ENCODE measurements at regions not wholly inside any gene's neighbourhood (a gene's known extent, or its start where the extent isn't known, plus 50 kb on each side); places are given as distances from the start of the nearest gene placed in this dataset.

DNA sequence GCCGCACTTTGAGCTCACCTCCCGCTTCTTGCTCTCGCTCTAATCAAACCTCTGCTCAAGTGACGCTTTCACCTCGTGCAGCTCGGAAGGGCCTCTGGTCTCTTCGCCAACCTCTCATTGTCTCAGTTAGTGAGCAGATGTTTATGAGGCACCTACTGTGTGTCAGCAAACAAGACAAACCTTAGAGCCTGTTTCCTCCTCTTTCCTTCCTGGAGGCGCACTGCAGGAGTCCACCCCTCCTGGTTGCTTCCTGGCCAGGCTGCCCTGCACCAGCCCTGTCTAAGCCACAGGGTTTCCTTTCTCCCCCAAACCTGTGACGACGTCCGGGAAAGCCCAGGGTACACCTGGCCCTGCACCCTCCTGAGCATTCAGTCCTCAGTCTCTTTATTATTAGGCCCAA lies 84.2 kb downstream of the PHETA1 start:
- ChIA-PET CTCF (interaction anchor here (1.7 kb wide), 1 partner anchor 389 kb away, joined by 4 read pairs; no protein-coding TSS in a partner anchor), POLR2A (no interaction called here)
- peaks cover 0 to 19% (median 5%) of the 10 kb centered on the region in 3 donors for H3K9me3 ChIP-seq (ENCODE audit: control extremely low read depth in 1 of 3, control insufficient read depth in 2 of 3, insufficient read depth in 1 of 3, low read length in 2 of 3)
- no peaks in the 10 kb centered on the region for H3K4me1 ChIP-seq (ENCODE audit: control insufficient read depth in 2 of 2, insufficient read depth in 2 of 2, low read length in 2 of 2)
- no peak for TF ChIP-seq EZH2 (IDR thresholded peaks at IDR 0.05; ENCODE audit: borderline replicate concordance, insufficient read depth, low read depth, low read length, poor library complexity, severe bottlenecking)
- TF ChIP-seq CTCF (IDR thresholded peaks at IDR 0.05), result no peak
- H3K27me3 ChIP-seq (replicated peaks in 1 of 4; ENCODE audit: control extremely low read depth in 1 of 4, control insufficient read depth in 3 of 4, insufficient read depth in 4 of 4, low read length in 3 of 4), result peaks cover 0 to 9% (median 0%) of the 10 kb centered on the region in 4 experiments
- H3K4me2 ChIP-seq (replicated peaks; ENCODE audit: low read depth, low read length, poor library complexity, severe bottlenecking), result no peak overlapping the region
- DNase-seq, result no peak
- no peak for ATAC-seq (ENCODE audit: low read depth)
- H3K36me3 ChIP-seq (replicated peaks in 1 of 2; ENCODE audit: control extremely low read depth in 1 of 2, control insufficient read depth in 1 of 2, extremely low read depth in 1 of 2, insufficient read depth in 2 of 2, low read length in 1 of 2), result no peaks in the 10 kb centered on the region
- no peaks in the 10 kb centered on the region for H3K79me2 ChIP-seq (ENCODE audit: control insufficient read depth, insufficient read depth, low read length)
- no peak overlapping the region for H2AFZ ChIP-seq (ENCODE audit: insufficient read depth, low read depth, low read length, poor library complexity, severe bottlenecking)
- Mint-ChIP-seq H3K27ac (no peak overlapping the region), H3K27me3 (peaks cover 12% of the 10 kb centered on the region), H3K4me1 (no peaks in the 10 kb centered on the region), H3K9me3 (ENCODE audit: insufficient read depth) (peaks cover 7% of the 10 kb centered on the region), H3K4me3 (no peak overlapping the region)
- WGBS (ENCODE audit: insufficient coverage), result 67% methylated on average over 9 of the region's 11 CpGs
- no peak overlapping the region for H3K9ac ChIP-seq (ENCODE audit: low read length)
- H3K4me3 ChIP-seq (ENCODE audit: control extremely low read depth in 1 of 5, extremely low read depth in 1 of 5, insufficient read depth in 1 of 5, low read depth in 2 of 5, low read length in 4 of 5), result no peak overlapping the region
- no peaks in the 10 kb centered on the region for H4K20me1 ChIP-seq (ENCODE audit: control insufficient read depth, insufficient read depth, low read length, poor library complexity, severe bottlenecking)
- intact Hi-C loops (cut with micrococcal nuclease), result no loop called here
- H3K27ac ChIP-seq (ENCODE audit: low read length in 2 of 2), result no peak overlapping the region

- no peaks in the 10 kb centered on the region for H3K79me2 ChIP-seq (ENCODE audit: control insufficient read depth, insufficient read depth, low read length)
- 91% methylated on average over 4 of the region's 5 CpGs for WGBS (ENCODE audit: insufficient coverage)
- H3K36me3 ChIP-seq (replicated peaks in 1 of 2; ENCODE audit: control extremely low read depth in 1 of 2, control insufficient read depth in 1 of 2, extremely low read depth in 1 of 2, insufficient read depth in 2 of 2, low read length in 1 of 2), result no peaks in the 10 kb centered on the region
- H4K20me1 ChIP-seq (ENCODE audit: control insufficient read depth, insufficient read depth, low read length, poor library complexity, severe bottlenecking), result no peaks in the 10 kb centered on the region
- no peak overlapping the region for H3K4me3 ChIP-seq (ENCODE audit: control extremely low read depth in 1 of 5, extremely low read depth in 1 of 5, insufficient read depth in 1 of 5, low read depth in 2 of 5, low read length in 4 of 5)
- Mint-ChIP-seq H3K27ac (no peak overlapping the region), H3K4me1 (no peaks in the 10 kb centered on the region), H3K27me3 (peaks cover 16% of the 10 kb centered on the region), H3K9me3 (ENCODE audit: insufficient read depth) (peaks cover 7% of the 10 kb centered on the region), H3K4me3 (no peak overlapping the region)
- H3K9me3 ChIP-seq (ENCODE audit: control extremely low read depth in 1 of 3, control insufficient read depth in 2 of 3, insufficient read depth in 1 of 3, low read length in 2 of 3), result peaks cover 0 to 19% (median 5%) of the 10 kb centered on the region in 3 donors
- no peak for ATAC-seq (ENCODE audit: low read depth)
- no peaks in the 10 kb centered on the region for H3K4me1 ChIP-seq (ENCODE audit: control insufficient read depth in 2 of 2, insufficient read depth in 2 of 2, low read length in 2 of 2)
- no peak for DNase-seq
- ChIA-PET CTCF (interaction anchor here (1.7 kb wide), 1 partner anchor 389 kb away, joined by 4 read pairs; no protein-coding TSS in a partner anchor), POLR2A (no interaction called here)
- H3K27me3 ChIP-seq (replicated peaks in 1 of 4; ENCODE audit: control extremely low read depth in 1 of 4, control insufficient read depth in 3 of 4, insufficient read depth in 4 of 4, low read length in 3 of 4), result peaks cover 0 to 9% (median 0%) of the 10 kb centered on the region in 4 experiments
- TF ChIP-seq EZH2 (IDR thresholded peaks at IDR 0.05; ENCODE audit: borderline replicate concordance, insufficient read depth, low read depth, low read length, poor library complexity, severe bottlenecking), result no peak
- TF ChIP-seq CTCF (IDR thresholded peaks at IDR 0.05), result no peak
- intact Hi-C loops (cut with micrococcal nuclease), result no loop called here
- no peak overlapping the region for H2AFZ ChIP-seq (ENCODE audit: insufficient read depth, low read depth, low read length, poor library complexity, severe bottlenecking)
- H3K9ac ChIP-seq (ENCODE audit: low read length), result no peak overlapping the region
- H3K4me2 ChIP-seq (replicated peaks; ENCODE audit: low read depth, low read length, poor library complexity, severe bottlenecking), result no peak overlapping the region
- no peak overlapping the region for H3K27ac ChIP-seq (ENCODE audit: low read length in 2 of 2)
Measured at GRCh38 chr12:111283966-111284365, 84.9 kb downstream of the PHETA1 start.
